ENCODE measurements at regions not wholly inside any gene's neighbourhood (a gene's known extent, or its start where the extent isn't known, plus 50 kb on each side); places are given as distances from the start of the nearest gene placed in this dataset.
"Not testable (repeated sequence)": the region's sequence is repeated elsewhere in the genome, so short reads cannot be mapped to it uniquely, and the experiment has no call there.

DNA sequence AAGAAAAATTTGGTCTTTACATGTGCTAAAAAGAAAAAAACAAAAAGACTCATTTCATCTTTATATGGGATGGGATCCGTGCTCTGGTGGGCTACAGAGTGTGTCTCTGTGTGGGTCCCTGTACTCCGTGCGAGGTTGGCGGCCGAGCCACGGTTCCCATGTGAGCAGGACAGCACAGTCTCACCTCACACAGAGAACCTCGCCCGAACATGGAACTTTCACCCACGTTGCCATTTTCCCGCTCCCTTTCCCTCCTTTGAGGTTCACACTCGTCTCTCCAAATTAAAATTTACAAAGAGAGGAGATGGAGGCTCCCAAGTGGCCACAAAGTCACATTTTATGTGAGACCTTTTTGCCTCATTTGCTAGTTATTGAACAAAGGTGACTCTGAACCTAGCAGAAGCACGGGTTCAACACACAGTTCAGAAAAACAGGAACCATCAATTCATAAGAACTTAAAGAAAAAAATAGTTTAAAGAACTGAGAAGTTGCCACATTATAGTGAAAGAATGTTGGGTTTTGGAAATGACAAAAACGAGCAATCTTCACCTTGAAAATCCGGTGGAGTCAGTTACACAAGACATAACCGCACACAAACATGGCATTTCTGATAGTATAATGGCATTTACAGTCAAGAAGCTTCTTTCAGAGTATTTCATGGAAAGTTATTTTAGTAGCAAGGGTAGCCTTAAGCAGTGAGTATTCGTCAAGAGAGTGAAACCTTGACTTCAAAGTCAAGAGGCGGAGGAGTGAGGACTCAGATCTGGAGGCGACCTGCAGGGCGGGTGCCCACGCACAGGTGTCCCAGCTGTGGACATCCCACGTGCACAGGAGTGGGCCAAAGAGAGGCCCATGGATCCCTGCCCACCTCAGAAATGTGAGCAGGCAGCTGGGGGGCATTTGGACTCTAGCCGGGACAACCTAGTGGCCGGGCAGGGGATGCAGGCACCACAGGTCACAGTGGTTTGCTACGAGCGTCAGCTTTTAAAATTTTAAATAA is 277.2 kb upstream of the PLGLB2 start:
- TF ChIP-seq, protein P1, sequence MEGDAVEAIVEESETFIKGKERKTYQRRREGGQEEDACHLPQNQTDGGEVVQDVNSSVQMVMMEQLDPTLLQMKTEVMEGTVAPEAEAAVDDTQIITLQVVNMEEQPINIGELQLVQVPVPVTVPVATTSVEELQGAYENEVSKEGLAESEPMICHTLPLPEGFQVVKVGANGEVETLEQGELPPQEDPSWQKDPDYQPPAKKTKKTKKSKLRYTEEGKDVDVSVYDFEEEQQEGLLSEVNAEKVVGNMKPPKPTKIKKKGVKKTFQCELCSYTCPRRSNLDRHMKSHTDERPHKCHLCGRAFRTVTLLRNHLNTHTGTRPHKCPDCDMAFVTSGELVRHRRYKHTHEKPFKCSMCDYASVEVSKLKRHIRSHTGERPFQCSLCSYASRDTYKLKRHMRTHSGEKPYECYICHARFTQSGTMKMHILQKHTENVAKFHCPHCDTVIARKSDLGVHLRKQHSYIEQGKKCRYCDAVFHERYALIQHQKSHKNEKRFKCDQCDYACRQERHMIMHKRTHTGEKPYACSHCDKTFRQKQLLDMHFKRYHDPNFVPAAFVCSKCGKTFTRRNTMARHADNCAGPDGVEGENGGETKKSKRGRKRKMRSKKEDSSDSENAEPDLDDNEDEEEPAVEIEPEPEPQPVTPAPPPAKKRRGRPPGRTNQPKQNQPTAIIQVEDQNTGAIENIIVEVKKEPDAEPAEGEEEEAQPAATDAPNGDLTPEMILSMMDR (IDR thresholded peaks at IDR 0.05): not testable (repeated sequence)
- not testable (repeated sequence) for TF ChIP-seq POLR2A (IDR thresholded peaks at IDR 0.05); POLR2AphosphoS5 (IDR thresholded peaks at IDR 0.05); EP300 (IDR thresholded peaks at IDR 0.05; ENCODE audit: low read depth)
